Neural cell (in vitro differentiated cells): ENCODE measurements at regions not wholly inside any gene's neighbourhood (a gene's known extent, or its start where the extent isn't known, plus 50 kb on each side); places are given as distances from the start of the nearest gene placed in this dataset.

Experiments used
- CTCF ChIP-seq: fragments of 450-650 bp; IDR thresholded peaks from 2 replicates; pipeline ENCODE4 v1.5.1; 2014; ENCODE audit warnings: antibody characterized with exemption, mild to moderate bottlenecking, moderate library complexity; ENCODE audit not compliant: poor library complexity, severe bottlenecking
- EP300 ChIP-seq: fragments of 450-650 bp; conservative IDR thresholded peaks from 2 replicates; pipeline ENCODE4 v1.6.1; 2014; ENCODE audit warnings: antibody characterized with exemption, mild to moderate bottlenecking, moderate library complexity; ENCODE audit not compliant: poor library complexity, severe bottlenecking
- EZH2 ChIP-seq: fragments of 200-600, 300-800 bp; shearing (Covaris generic), sonication (generic); IDR thresholded peaks from 2 replicates; pipeline ENCODE4 v1.6.1; 2014; ENCODE audit warnings: antibody characterized with exemption, low read length, borderline replicate concordance, mild to moderate bottlenecking; ENCODE audit not compliant: insufficient read depth, poor library complexity, severe bottlenecking
- MXI1 ChIP-seq: fragments of 450-650 bp; conservative IDR thresholded peaks from 2 replicates; pipeline ENCODE4 v1.6.1; 2014; ENCODE audit warnings: antibody characterized with exemption, mild to moderate bottlenecking; ENCODE audit not compliant: poor library complexity, severe bottlenecking
- POLR2AphosphoS5 ChIP-seq: IDR thresholded peaks from 2 replicates; pipeline ENCODE4 v1.6.1; 2012
- RAD21 ChIP-seq: fragments of 450-650 bp; conservative IDR thresholded peaks from 2 replicates; pipeline ENCODE4 v1.6.1; 2014; ENCODE audit warnings: antibody characterized with exemption, mild to moderate bottlenecking, moderate library complexity
- REST ChIP-seq: IDR thresholded peaks from 2 replicates; pipeline ENCODE4 v1.6.1; 2012; ENCODE audit warnings: borderline replicate concordance
- SMC3 ChIP-seq: fragments of 450-650 bp; conservative IDR thresholded peaks from 2 replicates; pipeline ENCODE4 v1.6.1; 2014; ENCODE audit warnings: antibody characterized with exemption, mild to moderate bottlenecking, moderate library complexity; ENCODE audit not compliant: poor library complexity
- TAF1 ChIP-seq: IDR thresholded peaks from 2 replicates; pipeline ENCODE4 v1.6.1; 2012; ENCODE audit warnings: low read depth

- TF ChIP-seq POLR2AphosphoS5 (no peak), CTCF (no peak), TAF1 (no peak), MXI1 (no peak), EZH2 (no peak), EP300 (no peak), SMC3 (no peak), REST (no peak), RAD21 (no peak)
Observed at GRCh38 chr1:90387805-90388204, 329.3 kb downstream of the BARHL2 start.
